T-helper 1 cell treated with Interleukin-12 subunit alpha and Interleukin-12 subunit beta and Interleukin-4 antibody, amounts not matched to agents 30 μg/mL and 1 μg/mL, for 36 hours (primary cell): ENCODE measurements at regions not wholly inside any gene's neighbourhood (a gene's known extent, or its start where the extent isn't known, plus 50 kb on each side); places are given as distances from the start of the nearest gene placed in this dataset.

ENCODE experiments used
- H3K27ac Mint-ChIP-seq: one replicate; pipeline ENCODE4 v1.8.0; 2021; ENCODE audit warnings: mild to moderate bottlenecking, mixed read lengths
- H3K27me3 Mint-ChIP-seq: one replicate; pipeline ENCODE4 v1.8.0; 2021; ENCODE audit warnings: low read depth, mixed read lengths
- H3K36me3 Mint-ChIP-seq: one replicate; pipeline ENCODE4 v1.8.0; 2021; ENCODE audit warnings: low read depth, mixed read lengths
- H3K4me1 Mint-ChIP-seq: one replicate; pipeline ENCODE4 v1.8.0; 2021; ENCODE audit warnings: low read depth, mixed read lengths
- H3K4me3 Mint-ChIP-seq: one replicate; pipeline ENCODE4 v1.8.0; 2021; ENCODE audit warnings: mild to moderate bottlenecking, moderate library complexity, mixed read lengths
- H3K9me3 Mint-ChIP-seq: one replicate; pipeline ENCODE4 v1.8.0; 2021; ENCODE audit warnings: mixed read lengths

DNA sequence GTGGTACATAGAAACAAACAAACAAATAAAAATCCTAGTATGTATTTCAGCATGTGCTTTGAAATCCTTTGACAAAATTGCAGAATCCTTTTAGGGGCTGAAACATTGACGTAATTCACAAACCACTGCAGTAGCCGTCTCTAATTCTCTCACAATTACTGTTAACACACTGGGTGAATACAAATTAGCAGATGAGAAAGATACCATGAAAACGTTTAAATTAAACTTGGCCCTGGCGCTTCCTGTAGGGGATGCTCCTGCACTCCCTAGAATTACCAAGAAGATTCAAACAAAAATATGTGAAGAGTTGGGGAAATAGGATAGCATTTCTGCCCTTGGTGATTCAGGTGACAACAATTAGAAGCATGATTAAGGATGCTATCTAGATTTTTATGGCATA is 772.5 kb upstream of the PRKX start:
- no peaks in the 10 kb centered on the region for H3K9me3 Mint-ChIP-seq
- H3K27me3 Mint-ChIP-seq: no peaks in the 10 kb centered on the region
- no peaks in the 10 kb centered on the region for H3K4me1 Mint-ChIP-seq
- H3K36me3 Mint-ChIP-seq: no peaks in the 10 kb centered on the region
- no peak overlapping the region for H3K4me3 Mint-ChIP-seq
- no peak overlapping the region for H3K27ac Mint-ChIP-seq

DNA sequence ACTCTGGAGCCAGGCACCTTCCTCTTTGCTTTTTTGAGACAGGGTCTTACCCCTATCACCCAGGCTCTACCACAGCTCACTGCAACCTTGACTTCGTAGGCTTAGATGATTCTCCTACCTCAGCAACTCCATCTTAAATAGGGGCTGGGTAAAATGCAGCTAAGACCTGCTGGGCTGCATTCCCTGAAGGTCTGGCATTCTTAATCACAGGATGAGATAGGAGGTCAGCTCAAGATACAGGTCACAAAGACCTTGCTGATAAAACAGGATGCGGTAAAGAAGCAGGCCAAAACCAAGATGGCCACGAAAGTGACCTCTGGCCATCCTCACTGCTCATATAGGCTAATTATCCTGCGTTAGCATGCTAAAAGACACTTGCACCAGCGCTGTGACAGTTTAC is 770.8 kb upstream of the PRKX start:
- H3K27me3 Mint-ChIP-seq: no peaks in the 10 kb centered on the region

DNA sequence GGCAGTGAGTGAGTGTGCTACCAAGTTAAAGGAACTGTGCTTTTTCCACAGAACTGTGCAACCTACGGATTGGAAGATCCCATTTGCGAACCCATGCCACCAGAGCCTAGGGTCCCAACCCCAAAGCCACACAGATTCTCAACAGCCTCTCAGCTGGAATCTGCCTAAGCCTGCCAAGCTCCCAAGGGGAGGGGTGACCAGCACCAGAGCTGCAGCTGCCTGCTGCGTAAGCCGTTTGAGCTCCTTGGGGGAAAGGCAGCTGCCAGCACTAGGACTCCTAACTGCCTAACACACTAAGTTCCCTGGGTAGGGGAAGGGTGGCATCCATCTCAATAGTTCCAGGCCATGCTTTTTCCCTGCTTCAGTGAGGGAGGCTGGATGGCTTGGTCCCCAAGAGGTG is 738.1 kb upstream of the PRKX start:
- no peaks in the 10 kb centered on the region for H3K27me3 Mint-ChIP-seq
- H3K4me3 Mint-ChIP-seq: no peak overlapping the region
- H3K4me1 Mint-ChIP-seq: no peaks in the 10 kb centered on the region
- no peaks in the 10 kb centered on the region for H3K36me3 Mint-ChIP-seq
- H3K27ac Mint-ChIP-seq: no peak overlapping the region
- peaks cover 9% of the 10 kb centered on the region for H3K9me3 Mint-ChIP-seq

More for the DNA sequence above, 770.8 kb upstream of the PRKX start:
- Mint-ChIP-seq H3K9me3 (peaks cover 4% of the 10 kb centered on the region), H3K36me3 (no peaks in the 10 kb centered on the region), H3K4me1 (no peaks in the 10 kb centered on the region), H3K4me3 (no peak overlapping the region), H3K27ac (no peak overlapping the region)

DNA sequence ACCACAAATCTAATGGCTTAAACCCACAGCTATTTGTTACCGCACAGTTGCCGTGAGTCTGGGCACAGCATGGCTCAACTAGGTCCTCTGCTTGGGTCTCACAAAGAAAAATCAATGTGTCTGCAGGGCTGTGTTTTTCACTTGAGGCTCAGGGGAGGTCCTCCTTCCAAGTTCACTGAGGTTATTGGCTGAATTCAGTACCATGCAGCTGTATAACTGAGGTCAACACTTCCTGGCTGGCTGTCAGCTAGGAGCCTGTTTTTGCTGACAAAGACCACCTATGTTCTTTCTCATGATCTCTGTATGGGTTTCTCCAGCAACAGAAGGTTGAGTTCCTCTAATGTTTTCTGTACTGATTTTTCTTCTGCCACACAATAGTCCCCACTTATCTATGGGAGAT is 736.7 kb upstream of the PRKX start:
- Mint-ChIP-seq H3K9me3 (peaks cover 9% of the 10 kb centered on the region), H3K27ac (no peak overlapping the region), H3K27me3 (no peaks in the 10 kb centered on the region), H3K4me3 (no peak overlapping the region), H3K36me3 (no peaks in the 10 kb centered on the region), H3K4me1 (no peaks in the 10 kb centered on the region)

DNA sequence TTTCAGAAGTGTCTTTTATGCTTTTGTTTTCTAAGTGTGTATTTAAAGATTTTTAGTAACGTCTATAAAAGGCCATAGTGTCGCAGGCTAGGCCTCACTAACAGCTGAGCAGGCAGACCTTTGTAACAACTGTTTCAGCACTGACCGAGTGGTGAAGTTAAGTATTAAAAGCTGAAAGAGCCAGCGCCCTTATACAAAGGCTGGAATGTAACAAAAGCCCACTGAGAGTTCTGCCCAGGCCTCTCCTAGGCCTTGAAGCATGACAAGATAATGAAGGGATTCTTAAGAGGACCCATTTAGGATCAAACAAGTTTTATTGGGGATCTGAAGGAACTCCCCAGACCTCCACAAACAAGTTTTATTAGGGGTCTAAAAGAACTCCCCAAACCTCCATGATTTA is 722.5 kb upstream of the PRKX start:
- Mint-ChIP-seq H3K36me3 (no peaks in the 10 kb centered on the region), H3K4me3 (no peak overlapping the region), H3K27ac (no peak overlapping the region), H3K9me3 (peaks cover 4% of the 10 kb centered on the region), H3K27me3 (no peaks in the 10 kb centered on the region), H3K4me1 (no peaks in the 10 kb centered on the region)

DNA sequence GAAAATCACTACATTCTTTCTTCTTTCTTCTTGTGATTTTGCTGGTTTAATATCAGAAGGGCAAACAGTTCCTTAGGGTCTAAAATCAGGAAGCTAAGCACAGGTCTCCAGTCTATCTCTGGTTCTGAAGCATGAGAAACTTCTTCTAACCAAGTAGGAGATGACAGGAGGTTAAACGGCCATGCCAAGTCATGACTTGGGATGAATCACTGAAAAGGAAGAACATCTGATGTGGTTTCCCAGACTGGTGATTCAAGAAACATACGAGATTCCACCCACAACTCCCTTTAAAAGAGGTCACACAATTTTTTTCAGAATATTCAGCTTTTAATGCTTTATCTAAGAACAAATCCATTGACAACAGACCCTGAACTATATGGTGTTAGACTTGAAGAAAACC is 684.0 kb upstream of the PRKX start:
- Mint-ChIP-seq H3K9me3 (peaks cover 21% of the 10 kb centered on the region), H3K27ac (no peak overlapping the region), H3K36me3 (no peaks in the 10 kb centered on the region), H3K4me1 (no peaks in the 10 kb centered on the region), H3K4me3 (no peak overlapping the region), H3K27me3 (no peaks in the 10 kb centered on the region)

DNA sequence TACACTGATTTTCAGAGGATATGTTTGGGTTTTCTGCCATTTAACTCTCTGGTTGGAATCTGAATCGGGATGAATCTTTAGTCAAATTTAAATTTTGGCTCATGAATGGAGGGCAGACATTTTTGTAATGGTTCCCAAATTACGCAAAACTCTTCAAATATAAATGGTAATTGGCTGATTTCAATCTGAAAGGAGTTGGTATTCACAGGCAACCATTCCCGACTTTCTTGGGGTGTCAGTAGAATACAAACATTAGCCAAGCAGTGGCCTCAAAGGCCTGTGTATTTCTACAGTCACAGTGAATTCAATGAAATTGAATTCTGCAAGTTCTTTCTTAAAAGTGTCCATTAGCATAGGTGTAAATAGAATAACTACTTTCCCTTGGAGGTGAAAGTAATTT is 668.8 kb upstream of the PRKX start:
- Mint-ChIP-seq H3K4me3 (no peak overlapping the region), H3K4me1 (no peaks in the 10 kb centered on the region), H3K36me3 (no peaks in the 10 kb centered on the region), H3K9me3 (peaks cover 9% of the 10 kb centered on the region), H3K27me3 (no peaks in the 10 kb centered on the region), H3K27ac (no peak overlapping the region)

DNA sequence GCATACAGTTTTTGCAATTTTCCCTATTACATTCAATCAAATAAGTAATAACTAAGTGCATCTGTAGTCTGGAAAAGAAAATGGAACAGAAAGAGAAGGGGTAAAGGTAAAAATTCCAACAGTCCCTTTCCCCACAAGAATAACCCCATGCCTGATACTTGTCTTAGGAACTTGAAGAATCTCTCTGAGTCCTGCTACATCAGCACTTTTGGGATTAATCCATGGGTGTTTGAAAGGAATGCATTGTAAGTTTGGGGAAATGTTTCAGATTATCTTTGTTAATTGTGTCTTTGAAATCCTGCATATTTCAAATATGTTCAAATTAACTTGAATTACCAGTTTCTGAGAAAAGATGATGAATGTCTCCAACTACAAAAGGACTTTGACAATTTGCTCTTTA is 667.3 kb upstream of the PRKX start:
- H3K36me3 Mint-ChIP-seq: no peaks in the 10 kb centered on the region
- no peak overlapping the region for H3K4me3 Mint-ChIP-seq
- H3K27me3 Mint-ChIP-seq: no peaks in the 10 kb centered on the region
- H3K9me3 Mint-ChIP-seq: peaks cover 10% of the 10 kb centered on the region
- no peaks in the 10 kb centered on the region for H3K4me1 Mint-ChIP-seq
- H3K27ac Mint-ChIP-seq: no peak overlapping the region

DNA sequence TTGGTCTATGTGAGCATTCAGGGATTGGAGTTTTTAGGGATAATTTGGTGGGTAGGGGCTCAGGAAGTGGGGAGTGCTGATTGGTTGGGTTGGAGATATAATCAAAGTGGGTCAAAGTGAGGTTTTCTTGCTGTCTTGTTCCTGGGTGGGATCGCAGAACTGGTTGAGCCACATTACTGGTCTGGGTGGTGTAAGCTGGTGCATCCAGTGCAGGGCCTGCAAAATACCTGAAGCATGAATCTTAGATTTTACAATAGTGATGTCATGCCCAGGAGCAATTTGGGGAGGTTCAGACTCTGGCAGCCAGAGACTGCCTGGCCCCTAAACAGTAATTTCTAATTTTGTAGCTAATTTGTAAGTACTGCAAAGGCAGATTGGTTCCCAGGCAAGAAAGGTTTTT is 665.6 kb upstream of the PRKX start:
- Mint-ChIP-seq H3K36me3 (no peaks in the 10 kb centered on the region), H3K9me3 (peaks cover 9% of the 10 kb centered on the region), H3K27ac (no peak overlapping the region), H3K4me3 (no peak overlapping the region), H3K4me1 (no peaks in the 10 kb centered on the region), H3K27me3 (no peaks in the 10 kb centered on the region)

DNA sequence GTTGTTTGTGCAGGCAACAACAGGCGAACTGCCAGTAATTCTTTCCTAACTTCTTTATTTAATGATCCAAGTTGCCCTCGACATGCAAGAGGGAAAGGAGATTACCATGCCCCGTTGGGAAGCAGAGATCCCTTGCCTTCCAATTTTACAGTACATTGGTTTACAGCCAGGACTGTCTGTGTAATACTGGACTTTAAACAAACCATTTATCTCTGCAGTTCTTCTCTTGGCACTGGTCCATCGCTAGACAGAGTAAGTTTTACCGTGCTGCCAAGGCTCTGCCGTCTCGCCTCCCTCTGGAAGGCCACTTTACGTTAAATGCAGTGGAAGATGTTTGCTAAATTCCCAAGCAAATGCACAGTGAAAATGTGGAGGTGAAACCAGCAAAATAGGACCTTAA is 660.3 kb upstream of the PRKX start:
- no peak overlapping the region for H3K27ac Mint-ChIP-seq
- H3K36me3 Mint-ChIP-seq: no peaks in the 10 kb centered on the region
- no peaks in the 10 kb centered on the region for H3K4me1 Mint-ChIP-seq
- peaks cover 11% of the 10 kb centered on the region for H3K9me3 Mint-ChIP-seq
- H3K4me3 Mint-ChIP-seq: no peak overlapping the region
- H3K27me3 Mint-ChIP-seq: no peaks in the 10 kb centered on the region

DNA sequence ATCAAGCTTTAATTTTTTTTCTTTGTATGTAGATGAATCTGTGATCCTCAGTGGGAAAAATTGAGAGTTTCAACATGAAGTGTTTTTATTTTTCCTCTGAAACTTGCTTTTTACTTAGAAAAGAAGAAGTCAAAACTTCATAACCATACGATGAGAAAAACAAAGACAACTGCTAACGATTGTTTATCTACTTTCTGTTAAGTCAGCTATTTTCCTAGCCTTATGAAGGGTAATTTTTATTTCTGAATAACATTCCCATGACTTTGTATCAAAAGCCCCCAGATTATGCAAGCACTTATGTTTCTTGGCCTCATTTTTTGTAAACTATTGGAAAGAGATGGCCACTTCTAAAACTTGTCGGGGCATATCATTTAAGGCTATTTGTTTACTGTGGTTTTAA is 645.1 kb upstream of the PRKX start:
- Mint-ChIP-seq H3K27ac (no peak overlapping the region), H3K4me1 (no peaks in the 10 kb centered on the region), H3K36me3 (no peaks in the 10 kb centered on the region), H3K9me3 (peaks cover 19% of the 10 kb centered on the region), H3K4me3 (no peak overlapping the region), H3K27me3 (no peaks in the 10 kb centered on the region)

DNA sequence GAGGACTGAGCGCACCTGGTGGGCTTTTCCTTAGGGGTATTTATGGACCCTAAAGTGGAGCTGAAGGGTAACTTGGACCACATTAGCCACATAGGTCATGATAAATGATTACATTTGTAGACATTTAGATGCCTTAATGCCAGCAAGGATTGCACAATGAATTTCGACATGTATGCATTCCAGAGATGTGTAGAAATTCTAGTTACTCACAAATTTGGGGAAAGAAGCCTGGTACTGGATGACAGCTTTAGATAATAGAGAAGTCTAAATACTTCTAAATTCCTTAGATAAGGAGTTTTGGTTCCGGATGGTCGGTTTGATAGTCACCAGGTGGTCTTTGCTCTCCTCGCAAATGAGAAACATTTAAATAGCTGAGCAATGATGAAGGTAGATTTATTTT is 609.5 kb upstream of the PRKX start:
- Mint-ChIP-seq H3K9me3 (no peaks in the 10 kb centered on the region), H3K4me3 (no peak overlapping the region), H3K36me3 (no peaks in the 10 kb centered on the region), H3K27ac (no peak overlapping the region), H3K27me3 (no peaks in the 10 kb centered on the region), H3K4me1 (no peaks in the 10 kb centered on the region)

DNA sequence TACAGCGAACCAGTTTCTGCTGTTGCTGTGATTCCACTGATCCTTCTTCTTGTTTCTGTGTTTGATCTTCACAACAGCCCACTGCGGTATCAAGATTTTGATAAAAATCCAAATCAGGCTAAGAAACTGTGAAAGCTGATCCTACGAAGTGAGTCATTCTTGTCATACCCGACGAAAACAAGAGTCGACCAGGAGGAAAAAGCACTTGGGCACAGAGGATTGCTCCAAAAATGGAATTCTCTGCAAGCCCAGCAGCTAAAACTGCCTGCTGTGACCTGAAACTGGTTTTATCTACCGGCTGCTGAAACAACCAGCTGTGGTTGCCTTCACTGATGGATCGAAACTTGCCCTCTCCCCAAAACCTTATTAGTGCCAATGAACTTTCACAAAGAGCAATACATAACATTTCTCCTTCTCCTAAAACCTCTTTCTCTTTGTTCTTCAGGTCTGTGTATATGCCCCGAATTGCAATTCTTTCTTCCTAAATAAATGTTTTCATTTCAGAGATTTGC is 607.0 kb upstream of the PRKX start:
- peaks cover 3% of the 10 kb centered on the region for H3K9me3 Mint-ChIP-seq
- no peaks in the 10 kb centered on the region for H3K27me3 Mint-ChIP-seq
- no peaks in the 10 kb centered on the region for H3K4me1 Mint-ChIP-seq
- no peaks in the 10 kb centered on the region for H3K36me3 Mint-ChIP-seq
- H3K4me3 Mint-ChIP-seq: no peak overlapping the region
- no peak overlapping the region for H3K27ac Mint-ChIP-seq

DNA sequence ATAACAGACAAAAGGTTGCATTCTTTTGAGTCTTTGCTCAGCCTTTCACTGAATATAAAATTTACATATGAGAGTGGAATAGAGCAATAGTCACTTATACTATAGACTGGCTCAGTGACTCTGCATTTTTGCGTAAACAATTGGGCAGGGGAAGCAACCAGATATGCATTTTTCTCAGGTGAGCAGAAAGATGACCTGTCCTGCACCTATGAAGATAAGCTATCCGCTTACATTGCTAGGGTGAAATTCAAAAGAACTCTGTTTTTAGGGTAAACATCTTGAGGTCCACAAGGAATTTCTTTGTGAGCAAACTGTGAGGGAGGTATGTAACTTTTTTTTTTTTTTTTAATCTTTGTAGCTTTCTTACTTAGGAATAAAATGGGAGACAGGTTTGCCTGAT is 602.4 kb upstream of the PRKX start:
- H3K4me3 Mint-ChIP-seq: no peak overlapping the region
- H3K36me3 Mint-ChIP-seq: no peaks in the 10 kb centered on the region
- no peaks in the 10 kb centered on the region for H3K27me3 Mint-ChIP-seq
- H3K27ac Mint-ChIP-seq: no peak overlapping the region
- no peaks in the 10 kb centered on the region for H3K4me1 Mint-ChIP-seq
- peaks cover 3% of the 10 kb centered on the region for H3K9me3 Mint-ChIP-seq

DNA sequence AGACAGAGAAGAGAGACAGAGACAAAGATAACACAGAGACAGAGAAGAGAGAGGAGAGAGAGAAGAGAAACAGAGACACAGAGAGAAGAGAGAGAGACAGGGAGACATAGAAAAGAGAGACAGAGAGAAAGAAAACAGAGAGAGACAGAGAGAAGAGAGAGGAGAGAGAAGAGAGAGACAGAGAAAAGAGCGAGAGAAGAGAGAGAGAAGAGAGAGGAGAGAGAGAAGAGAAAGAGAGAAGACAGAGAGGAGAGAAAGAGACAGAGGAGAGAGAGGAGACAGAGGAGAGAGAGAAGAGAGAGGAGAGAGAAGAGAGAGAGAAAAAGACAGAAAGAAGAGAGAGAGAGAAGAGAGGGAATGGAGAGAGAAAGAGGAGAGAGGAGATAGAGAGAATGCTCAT is 601.1 kb upstream of the PRKX start:
- Mint-ChIP-seq H3K36me3 (no peaks in the 10 kb centered on the region), H3K4me3 (no peak overlapping the region), H3K9me3 (peaks cover 3% of the 10 kb centered on the region), H3K27me3 (no peaks in the 10 kb centered on the region), H3K27ac (no peak overlapping the region), H3K4me1 (no peaks in the 10 kb centered on the region)

DNA sequence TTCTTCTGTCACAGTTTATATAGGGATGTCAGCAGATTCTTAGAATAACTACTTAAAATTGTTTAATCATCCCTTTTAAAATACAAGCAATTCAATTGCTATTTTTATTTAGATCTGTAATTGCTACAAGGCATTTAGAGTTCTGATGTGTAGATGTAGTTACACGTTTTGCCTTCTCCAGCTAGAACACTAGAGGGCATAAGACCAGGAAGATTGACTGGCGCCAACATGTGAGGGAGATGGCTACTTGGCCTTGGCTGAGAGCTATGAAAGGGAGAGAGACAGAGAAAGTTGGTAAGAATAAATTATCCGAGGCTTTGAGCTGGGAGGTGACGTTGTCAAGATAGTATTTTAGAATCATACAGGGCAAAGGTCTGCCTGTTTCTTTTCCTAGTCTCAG is 563.7 kb upstream of the PRKX start:
- H3K9me3 Mint-ChIP-seq: no peaks in the 10 kb centered on the region
- no peaks in the 10 kb centered on the region for H3K36me3 Mint-ChIP-seq
- H3K27me3 Mint-ChIP-seq: no peaks in the 10 kb centered on the region
- H3K4me1 Mint-ChIP-seq: no peaks in the 10 kb centered on the region
- H3K4me3 Mint-ChIP-seq: no peak overlapping the region
- no peak overlapping the region for H3K27ac Mint-ChIP-seq
